ENCODE measurements at regions not wholly inside any gene's neighbourhood (a gene's known extent, or its start where the extent isn't known, plus 50 kb on each side); places are given as distances from the start of the nearest gene placed in this dataset.
"Not testable (repeated sequence)": the region's sequence is repeated elsewhere in the genome, so short reads cannot be mapped to it uniquely, and the experiment has no call there.

DNA sequence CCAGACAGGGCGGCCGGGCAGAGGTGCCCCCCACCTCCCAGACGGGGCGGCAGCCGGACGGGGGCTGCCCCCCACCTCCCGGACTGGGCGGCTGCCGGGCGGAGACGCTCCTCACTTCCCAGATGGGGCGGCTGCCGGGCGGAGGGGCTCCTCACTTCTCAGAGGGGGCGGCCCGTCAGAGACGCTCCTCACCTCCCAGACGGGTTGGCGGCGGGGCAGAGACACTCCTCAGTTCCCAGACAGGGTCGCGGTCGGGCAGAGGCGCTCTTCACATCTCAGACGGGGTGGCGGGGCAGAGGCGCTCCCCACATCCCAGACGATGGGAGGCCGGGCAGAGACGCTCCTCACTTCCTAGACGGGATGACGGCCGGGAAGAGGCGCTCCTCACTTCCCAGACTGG, 68.5 kb upstream of the GPC4 start:
- H3K9me3 ChIP-seq (ENCODE audit: control insufficient read depth, low read length); H3K27me3 ChIP-seq (replicated peaks; ENCODE audit: control insufficient read depth, insufficient read depth, low read length); H3K9ac ChIP-seq (ENCODE audit: low read length); DNase-seq (ENCODE audit: low read depth); H3K4me3 ChIP-seq (ENCODE audit: low read length); H3K36me3 ChIP-seq (ENCODE audit: control insufficient read depth, insufficient read depth, low read length, severe bottlenecking): not testable (repeated sequence)
- peaks cover 14% of the 10 kb centered on the region for H3K4me1 ChIP-seq (ENCODE audit: control insufficient read depth, insufficient read depth, low read length)

DNA sequence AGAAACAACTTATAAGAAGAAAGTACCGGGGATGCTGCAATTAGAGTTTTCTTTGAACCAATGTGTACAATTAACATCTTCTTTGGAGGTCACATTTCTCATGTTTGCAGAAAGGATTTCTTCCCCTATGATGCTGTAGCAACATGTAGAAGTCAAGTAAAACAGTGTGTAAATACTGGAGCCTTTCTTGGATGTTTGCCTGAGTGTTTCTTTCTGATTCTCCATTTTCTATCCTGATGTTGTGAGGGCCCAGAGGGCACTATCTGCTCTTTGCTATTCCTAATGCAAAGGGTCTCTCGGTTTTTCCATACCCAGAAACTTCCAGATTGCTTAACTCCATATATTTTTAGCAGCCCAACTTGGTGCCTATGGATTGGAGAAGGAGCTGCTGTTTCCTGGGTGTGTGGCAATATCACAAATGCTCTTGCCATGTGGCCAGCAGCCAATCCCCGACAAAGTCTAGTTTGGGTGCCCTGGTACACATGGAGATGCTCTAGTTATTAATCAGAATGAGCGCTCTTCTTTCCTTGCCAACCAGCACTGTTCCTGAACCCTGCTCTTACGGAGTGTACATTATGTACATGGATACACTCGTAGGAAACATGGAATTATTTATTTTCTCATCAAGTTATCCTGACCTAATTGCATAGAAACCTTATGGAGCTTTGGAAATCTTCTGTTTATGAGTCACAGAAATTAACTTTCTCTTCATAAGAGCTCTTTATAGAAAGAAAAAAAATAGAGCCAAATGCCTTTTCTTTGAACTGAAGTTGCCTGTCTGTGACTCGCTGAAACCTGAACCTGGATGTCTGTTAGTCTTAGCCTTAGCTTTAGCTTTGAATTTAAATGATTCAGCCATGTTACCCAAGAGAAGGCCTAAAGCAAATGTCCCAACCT, 67.0 kb upstream of the GPC4 start:
- Histone ChIP-seq H3K9ac (ENCODE audit: low read length) (peak overlapping the region; percentile 20), H3K36me3 (ENCODE audit: control insufficient read depth, insufficient read depth, low read length, severe bottlenecking) (no peaks in the 10 kb centered on the region), H3K9me3 (ENCODE audit: control insufficient read depth, low read length) (no peaks in the 10 kb centered on the region), H3K4me3 (ENCODE audit: low read length) (no peak overlapping the region), H3K27me3 (replicated peaks; ENCODE audit: control insufficient read depth, insufficient read depth, low read length) (peaks cover 6% of the 10 kb centered on the region), H3K4me1 (ENCODE audit: control insufficient read depth, insufficient read depth, low read length) (peaks cover 11% of the 10 kb centered on the region)
- peak; percentile 79 for DNase-seq (ENCODE audit: low read depth)

DNA sequence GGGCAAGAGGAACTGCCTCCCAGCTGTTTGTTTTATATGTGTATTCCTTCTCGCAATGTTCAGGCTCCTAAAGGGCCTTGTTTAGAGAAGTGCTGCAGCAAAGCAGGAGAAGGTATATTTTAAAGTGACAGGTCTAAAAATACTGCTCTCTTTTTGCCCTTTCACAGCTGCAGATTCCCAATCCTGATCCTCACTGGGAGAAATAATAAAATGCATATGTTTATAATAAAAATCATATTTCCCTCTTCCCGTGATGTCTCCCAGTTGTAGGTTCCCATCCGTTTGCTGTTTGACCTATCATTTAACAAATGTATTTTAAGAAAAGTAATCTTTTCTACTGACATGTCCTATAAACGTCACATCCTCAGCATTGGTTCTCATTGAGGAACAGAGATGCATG, 62.7 kb upstream of the GPC4 start:
- Histone ChIP-seq H3K36me3 (ENCODE audit: control insufficient read depth, insufficient read depth, low read length, severe bottlenecking) (no peaks in the 10 kb centered on the region), H3K9me3 (ENCODE audit: control insufficient read depth, low read length) (no peaks in the 10 kb centered on the region), H3K4me1 (ENCODE audit: control insufficient read depth, insufficient read depth, low read length) (peaks cover 17% of the 10 kb centered on the region), H3K4me3 (ENCODE audit: low read length) (no peak overlapping the region), H3K27me3 (replicated peaks; ENCODE audit: control insufficient read depth, insufficient read depth, low read length) (peaks cover 13% of the 10 kb centered on the region), H3K9ac (ENCODE audit: low read length) (no peak overlapping the region)
- DNase-seq (ENCODE audit: low read depth), result peak; percentile 20

DNA sequence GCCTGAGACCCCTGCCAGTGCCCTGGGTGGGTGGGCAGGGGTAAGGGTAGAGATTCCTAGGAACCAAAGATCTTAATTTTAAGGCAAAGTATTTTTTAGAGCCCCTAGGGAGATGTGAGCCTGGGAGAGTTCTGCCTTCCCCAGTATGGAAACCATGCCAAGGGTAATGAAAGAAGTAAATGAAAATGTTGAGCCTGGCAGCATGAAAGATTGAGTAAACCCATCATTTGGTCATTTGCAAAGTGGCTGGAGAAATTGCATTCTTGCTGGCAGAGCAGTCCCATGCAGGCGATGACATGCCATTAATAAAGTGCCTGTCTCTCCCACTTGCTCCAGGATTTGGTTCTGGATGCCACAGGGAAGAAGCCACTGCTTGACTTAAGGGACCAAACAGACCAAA, 60.7 kb upstream of the GPC4 start:
- Histone ChIP-seq H3K27me3 (replicated peaks; ENCODE audit: control insufficient read depth, insufficient read depth, low read length) (peaks cover 16% of the 10 kb centered on the region), H3K9ac (ENCODE audit: low read length) (no peak overlapping the region), H3K36me3 (ENCODE audit: control insufficient read depth, insufficient read depth, low read length, severe bottlenecking) (no peaks in the 10 kb centered on the region), H3K4me1 (ENCODE audit: control insufficient read depth, insufficient read depth, low read length) (peaks cover 8% of the 10 kb centered on the region), H3K9me3 (ENCODE audit: control insufficient read depth, low read length) (no peaks in the 10 kb centered on the region), H3K4me3 (ENCODE audit: low read length) (no peak overlapping the region)
- DNase-seq (ENCODE audit: low read depth), result no peak

DNA sequence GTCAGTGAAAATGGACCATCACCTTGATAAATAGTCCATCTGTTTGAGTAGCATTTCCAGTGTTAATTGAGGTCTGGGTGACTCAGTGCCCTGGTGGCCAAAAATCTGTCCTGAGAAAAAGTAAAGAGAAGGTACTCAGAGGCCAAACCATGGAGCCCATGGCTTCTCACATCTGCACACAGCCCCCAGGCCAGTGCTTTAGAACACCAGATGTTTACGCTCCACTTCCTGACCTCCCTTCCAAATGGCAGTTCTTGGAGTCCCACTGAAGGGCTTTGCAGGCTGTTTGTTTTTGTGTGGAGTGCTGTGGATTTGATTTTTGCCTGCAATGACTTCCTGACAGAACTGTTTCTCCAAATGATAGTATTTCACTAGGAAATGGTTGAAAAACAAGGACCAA, 60.2 kb upstream of the GPC4 start:
- Histone ChIP-seq H3K27me3 (replicated peaks; ENCODE audit: control insufficient read depth, insufficient read depth, low read length) (peaks cover 16% of the 10 kb centered on the region), H3K9ac (ENCODE audit: low read length) (no peak overlapping the region), H3K9me3 (ENCODE audit: control insufficient read depth, low read length) (no peaks in the 10 kb centered on the region), H3K4me3 (ENCODE audit: low read length) (no peak overlapping the region), H3K4me1 (ENCODE audit: control insufficient read depth, insufficient read depth, low read length) (peaks cover 8% of the 10 kb centered on the region), H3K36me3 (ENCODE audit: control insufficient read depth, insufficient read depth, low read length, severe bottlenecking) (no peaks in the 10 kb centered on the region)
- DNase-seq (ENCODE audit: low read depth), result no peak

DNA sequence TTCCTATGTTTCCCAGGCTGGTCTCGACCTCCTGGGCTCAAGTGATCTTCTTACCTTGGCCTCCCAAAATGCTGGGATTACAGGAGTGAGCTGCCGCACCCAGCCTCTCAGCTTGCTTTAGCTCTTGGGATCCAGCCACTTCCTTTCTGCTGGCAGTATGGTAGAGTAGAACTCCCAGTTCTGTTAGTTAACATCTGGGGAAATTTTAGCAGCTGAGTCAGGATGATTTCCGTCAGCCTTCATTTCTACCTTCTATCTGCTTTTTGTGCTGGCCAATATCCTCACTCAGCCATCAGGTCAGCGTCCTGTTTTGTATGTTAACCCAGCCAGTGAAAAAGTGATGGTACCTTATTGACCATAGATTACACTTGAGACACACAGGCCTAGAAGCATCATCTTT, 59.3 kb upstream of the GPC4 start:
- Histone ChIP-seq H3K9ac (ENCODE audit: low read length) (no peak overlapping the region), H3K4me3 (ENCODE audit: low read length) (no peak overlapping the region), H3K27me3 (replicated peaks; ENCODE audit: control insufficient read depth, insufficient read depth, low read length) (peaks cover 12% of the 10 kb centered on the region), H3K4me1 (ENCODE audit: control insufficient read depth, insufficient read depth, low read length) (peaks cover 8% of the 10 kb centered on the region), H3K36me3 (ENCODE audit: control insufficient read depth, insufficient read depth, low read length, severe bottlenecking) (no peaks in the 10 kb centered on the region), H3K9me3 (ENCODE audit: control insufficient read depth, low read length) (no peaks in the 10 kb centered on the region)
- DNase-seq (ENCODE audit: low read depth), result no peak

DNA sequence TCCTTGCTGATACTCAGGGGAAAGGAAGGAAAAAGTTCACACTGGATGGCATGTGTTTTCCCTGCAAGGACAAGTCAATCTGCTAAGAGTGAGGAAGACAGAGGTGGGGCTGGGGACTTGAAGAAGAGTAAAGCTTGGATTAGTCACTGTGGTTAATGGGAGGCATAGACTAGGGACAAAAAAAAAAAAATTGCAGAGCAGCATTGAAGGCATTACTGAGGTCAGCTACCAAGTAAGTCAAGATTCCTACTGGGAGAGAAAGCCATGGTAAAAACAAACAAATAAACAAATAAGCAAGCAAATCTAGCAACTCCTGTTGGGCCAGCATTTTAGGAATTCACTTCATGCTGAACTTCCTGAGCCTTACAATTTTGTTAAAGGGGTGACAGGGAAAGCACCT, 58.2 kb upstream of the GPC4 start:
- Histone ChIP-seq H3K9ac (ENCODE audit: low read length) (no peak overlapping the region), H3K4me1 (ENCODE audit: control insufficient read depth, insufficient read depth, low read length) (peaks cover 8% of the 10 kb centered on the region), H3K4me3 (ENCODE audit: low read length) (no peak overlapping the region), H3K27me3 (replicated peaks; ENCODE audit: control insufficient read depth, insufficient read depth, low read length) (peaks cover 10% of the 10 kb centered on the region), H3K9me3 (ENCODE audit: control insufficient read depth, low read length) (no peaks in the 10 kb centered on the region), H3K36me3 (ENCODE audit: control insufficient read depth, insufficient read depth, low read length, severe bottlenecking) (no peaks in the 10 kb centered on the region)
- no peak for DNase-seq (ENCODE audit: low read depth)

DNA sequence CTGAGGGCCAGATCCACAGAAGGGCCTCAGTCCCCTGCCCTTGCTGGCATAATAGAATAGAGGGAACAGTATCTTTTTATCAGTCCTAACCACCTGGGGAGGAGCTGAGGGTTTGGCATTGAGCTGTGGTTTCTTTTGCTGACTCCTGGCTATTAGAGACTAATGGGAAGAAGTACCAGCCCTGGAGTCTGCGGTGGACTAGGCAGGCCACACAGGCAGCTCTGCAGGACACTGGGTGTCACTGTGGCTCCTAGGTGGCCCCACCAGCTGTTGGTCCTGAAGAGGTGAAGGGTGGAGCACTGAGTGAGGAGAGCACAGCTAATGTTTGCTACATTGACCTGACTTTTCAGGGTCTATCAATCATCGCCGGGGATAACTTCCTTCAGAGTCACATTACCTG, 52.8 kb upstream of the GPC4 start:
- no peaks in the 10 kb centered on the region for H3K9me3 ChIP-seq (ENCODE audit: control insufficient read depth, low read length)
- no peaks in the 10 kb centered on the region for H3K36me3 ChIP-seq (ENCODE audit: control insufficient read depth, insufficient read depth, low read length, severe bottlenecking)
- H3K9ac ChIP-seq (ENCODE audit: low read length), result no peak overlapping the region
- peaks cover 3% of the 10 kb centered on the region for H3K27me3 ChIP-seq (replicated peaks; ENCODE audit: control insufficient read depth, insufficient read depth, low read length)
- H3K4me3 ChIP-seq (ENCODE audit: low read length), result no peak overlapping the region
- no peaks in the 10 kb centered on the region for H3K4me1 ChIP-seq (ENCODE audit: control insufficient read depth, insufficient read depth, low read length)
- no peak for DNase-seq (ENCODE audit: low read depth)

DNA sequence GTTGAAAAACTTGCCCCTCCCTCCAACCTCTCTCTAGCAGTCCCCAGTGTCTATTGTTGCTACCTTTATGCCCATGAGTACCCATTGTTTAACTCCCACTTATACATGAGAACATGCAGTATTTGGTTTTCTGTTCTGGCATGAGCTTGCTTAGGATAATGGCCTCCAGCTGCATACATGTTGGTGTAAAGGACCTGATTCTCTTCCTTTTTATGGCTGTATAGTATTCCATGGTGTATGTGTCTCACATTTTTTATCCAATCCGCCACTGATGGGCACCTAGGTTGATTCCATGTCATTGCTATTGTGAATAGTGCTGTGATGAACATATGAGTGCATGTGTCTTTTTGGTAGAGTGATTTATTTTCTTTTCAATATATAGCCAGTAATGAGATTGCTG, 50.0 kb upstream of the GPC4 start:
- H3K4me3 ChIP-seq (ENCODE audit: low read length), result no peak overlapping the region

More for the DNA sequence above, 50.0 kb upstream of the GPC4 start:
- Histone ChIP-seq H3K36me3 (ENCODE audit: control insufficient read depth, insufficient read depth, low read length, severe bottlenecking) (no peaks in the 10 kb centered on the region), H3K4me1 (ENCODE audit: control insufficient read depth, insufficient read depth, low read length) (no peaks in the 10 kb centered on the region), H3K27me3 (replicated peaks; ENCODE audit: control insufficient read depth, insufficient read depth, low read length) (no peaks in the 10 kb centered on the region), H3K9ac (ENCODE audit: low read length) (no peak overlapping the region), H3K9me3 (ENCODE audit: control insufficient read depth, low read length) (no peaks in the 10 kb centered on the region)
- no peak for DNase-seq (ENCODE audit: low read depth)
